NOMO-1 treated with dmso at 0.1 percent for 144 hours (cell line): ENCODE measurements at regions not wholly inside any gene's neighbourhood (a gene's known extent, or its start where the extent isn't known, plus 50 kb on each side); places are given as distances from the start of the nearest gene placed in this dataset.
"Not testable (repeated sequence)": the region's sequence is repeated elsewhere in the genome, so short reads cannot be mapped to it uniquely, and the experiment has no call there.

Source experiments
- DNase-seq: peaks from one replicate; lab custom pipeline; 2025; ENCODE audit not compliant: unreplicated experiment; lab: John Stamatoyannopoulos, UW

DNA sequence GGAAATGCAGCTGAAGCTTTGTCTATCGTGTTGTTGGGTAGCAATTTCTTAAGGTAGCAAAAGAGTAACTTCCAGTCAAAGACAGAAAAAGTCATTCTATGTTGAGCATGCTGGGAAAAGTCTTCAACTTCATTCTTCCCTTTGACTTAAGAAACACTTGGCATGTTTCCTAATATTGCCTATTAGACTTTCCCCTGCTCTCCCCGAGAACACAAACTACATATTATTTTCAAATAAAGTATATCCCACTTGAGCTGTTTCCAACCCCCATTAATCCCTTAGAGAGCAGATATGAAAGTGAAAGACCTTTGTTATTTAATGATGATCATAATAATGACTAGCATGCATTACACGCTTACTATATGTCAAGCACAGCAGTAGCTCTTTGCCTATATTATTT, 136.0 kb upstream of the SPOPL start:
- no peak for DNase-seq

DNA sequence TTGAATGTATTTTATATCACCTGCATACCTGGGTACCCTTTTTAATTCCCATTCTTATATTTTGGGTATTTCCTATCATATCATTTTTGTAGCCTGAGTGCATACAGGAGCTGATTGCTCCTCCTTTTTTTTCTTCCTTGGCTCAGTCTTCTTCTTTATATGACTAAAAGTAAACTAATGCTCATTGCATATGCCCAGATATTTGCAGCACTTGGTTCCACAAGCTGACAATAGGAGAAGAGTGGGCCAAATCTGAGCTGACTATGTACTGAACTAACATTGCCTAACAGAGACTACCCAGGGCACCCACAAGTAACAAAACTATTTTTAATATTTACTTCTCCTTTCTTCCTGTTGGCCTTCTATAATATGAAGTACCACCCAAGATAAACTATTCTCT, 131.7 kb upstream of the SPOPL start:
- no peak for DNase-seq

DNA sequence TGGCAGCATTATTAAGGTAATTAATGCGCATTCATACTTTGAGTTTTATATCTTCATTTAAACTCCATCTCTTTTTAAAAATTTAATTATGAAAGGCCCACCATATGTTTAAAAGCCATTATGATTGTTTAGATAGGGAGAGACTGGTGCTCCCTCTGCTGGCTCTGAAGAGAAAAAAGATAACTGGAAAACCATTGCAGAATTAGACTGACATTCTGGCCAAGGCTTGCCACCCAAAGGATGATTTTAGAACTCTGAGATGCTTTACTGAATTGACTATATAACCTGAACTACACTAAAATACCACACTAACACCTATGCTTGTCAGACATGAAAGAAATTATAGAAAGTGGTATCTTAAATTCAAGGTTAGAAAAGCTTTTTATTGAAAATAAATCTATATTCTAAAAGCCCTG, 127.6 kb upstream of the SPOPL start:
- DNase-seq = no peak

DNA sequence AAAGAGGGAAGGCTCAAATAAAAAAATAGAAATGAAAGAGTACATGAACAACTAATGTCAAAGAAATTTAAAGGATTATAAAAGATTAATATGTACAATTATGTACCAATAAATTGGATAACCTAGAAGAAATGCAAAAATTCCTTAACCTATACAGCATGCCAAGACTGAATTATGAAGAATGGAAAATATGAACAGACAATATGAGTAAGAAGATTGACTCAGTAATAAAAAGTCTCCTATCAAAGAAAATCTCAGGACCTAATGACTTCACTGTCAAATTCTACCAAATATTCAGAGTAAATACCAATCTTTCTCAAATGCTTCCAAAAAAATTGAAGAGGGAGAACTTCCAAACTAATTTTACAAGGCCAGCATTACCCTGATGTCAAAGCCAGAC, 120.2 kb upstream of the SPOPL start:
- no peak for DNase-seq

DNA sequence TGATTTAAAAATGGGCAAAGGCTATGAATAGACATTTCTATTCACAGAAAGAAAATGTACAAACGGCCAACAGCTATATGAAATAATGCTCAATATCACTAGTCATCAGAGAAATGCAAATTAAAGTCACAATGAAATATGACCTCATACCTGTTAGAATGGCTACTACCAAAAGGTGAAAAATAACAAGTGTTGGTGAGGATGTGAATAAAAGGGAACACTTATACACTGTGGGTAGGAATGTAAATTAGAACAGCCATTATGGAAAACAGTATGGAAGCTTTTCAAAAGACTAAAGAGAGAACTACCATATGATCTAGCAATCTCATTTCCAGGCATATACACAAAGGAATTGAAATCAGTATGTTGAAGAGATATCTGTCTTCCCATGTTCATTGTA, 118.9 kb upstream of the SPOPL start:
- DNase-seq = no peak

DNA sequence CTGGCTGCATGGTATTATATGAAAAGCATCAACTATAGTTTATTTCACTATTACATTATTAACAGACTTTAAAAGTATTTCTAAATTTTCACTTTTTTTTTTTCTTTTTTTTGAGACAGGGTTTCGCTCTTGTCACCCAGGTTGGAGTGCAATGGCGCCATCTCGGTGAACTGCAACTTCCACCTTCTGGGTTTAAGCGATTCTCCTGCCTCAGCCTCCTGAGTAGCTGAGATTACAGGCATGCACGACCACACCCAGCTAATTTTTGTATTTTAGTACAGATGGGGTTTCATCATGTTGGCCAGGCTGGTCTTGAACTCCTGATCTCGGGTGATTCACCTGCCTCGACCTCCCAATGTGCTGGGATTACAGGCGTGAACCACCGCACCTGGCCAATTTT, 115.4 kb upstream of the SPOPL start:
- DNase-seq = not testable (repeated sequence)

DNA sequence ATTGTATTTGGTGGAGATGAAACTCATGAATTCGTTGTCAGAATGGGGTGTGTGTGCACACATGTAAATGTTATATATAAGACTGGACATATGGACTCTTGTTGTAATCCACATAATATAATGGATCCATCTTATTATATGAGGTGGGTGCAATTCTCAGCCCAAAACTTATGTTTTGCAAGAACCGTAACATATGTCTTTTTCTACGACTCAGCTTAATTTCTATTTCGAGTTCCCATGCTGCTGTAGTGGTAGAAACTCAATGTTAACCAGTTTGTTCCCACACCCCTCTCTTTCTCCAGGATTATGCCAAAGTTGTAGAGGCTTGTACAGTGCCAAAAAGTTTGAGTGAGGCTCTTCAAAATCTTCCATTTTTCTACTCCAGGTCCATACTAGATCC, 112.5 kb upstream of the SPOPL start:
- no peak for DNase-seq

DNA sequence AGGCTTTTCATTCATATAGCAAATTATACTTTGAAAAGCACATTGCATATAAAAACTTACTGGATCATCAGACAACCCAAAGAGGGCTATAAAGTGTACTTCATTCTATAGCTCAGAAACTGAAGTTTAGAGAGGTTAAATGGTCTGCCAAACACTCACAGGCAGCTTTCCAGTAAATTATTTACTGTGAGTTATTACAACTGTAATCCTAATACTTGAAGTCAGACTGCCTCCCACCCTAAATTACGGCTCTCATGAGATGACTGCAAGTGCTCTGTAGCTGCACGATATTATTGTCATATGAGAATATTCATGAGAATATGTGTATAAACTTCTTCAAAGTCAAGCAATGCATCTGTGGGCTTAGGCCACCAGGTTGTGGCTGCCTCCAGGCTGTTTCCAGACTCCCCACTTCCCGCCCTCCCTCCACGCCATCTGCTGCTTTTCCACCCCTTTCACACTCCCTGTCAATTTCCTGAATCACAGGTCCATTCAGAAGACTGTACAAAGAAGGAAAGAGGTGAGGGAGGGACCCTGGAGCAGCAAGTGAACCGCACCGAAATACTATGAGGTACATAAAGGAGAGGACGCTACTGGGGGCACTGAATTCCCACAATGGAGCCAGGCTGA, 111.1 kb upstream of the SPOPL start:
- DNase-seq = no peak

DNA sequence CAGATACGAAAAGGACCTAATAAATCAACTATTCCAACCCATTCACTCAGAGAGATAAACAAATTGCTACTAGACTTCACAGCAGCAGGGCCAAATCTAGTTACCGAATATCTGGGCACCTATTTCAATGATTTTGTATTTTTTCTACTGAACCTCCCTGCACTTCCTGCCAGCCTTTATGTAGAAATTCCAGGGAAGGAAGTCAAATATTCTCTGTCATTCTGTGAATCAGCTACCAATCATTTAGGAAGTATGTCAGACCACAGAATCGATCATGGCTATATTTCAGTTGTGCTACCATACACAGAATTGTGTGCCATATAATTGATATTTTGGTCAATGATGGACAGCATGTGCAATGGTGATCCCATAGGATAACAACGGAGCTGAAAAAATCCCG, 109.6 kb upstream of the SPOPL start:
- DNase-seq = no peak

DNA sequence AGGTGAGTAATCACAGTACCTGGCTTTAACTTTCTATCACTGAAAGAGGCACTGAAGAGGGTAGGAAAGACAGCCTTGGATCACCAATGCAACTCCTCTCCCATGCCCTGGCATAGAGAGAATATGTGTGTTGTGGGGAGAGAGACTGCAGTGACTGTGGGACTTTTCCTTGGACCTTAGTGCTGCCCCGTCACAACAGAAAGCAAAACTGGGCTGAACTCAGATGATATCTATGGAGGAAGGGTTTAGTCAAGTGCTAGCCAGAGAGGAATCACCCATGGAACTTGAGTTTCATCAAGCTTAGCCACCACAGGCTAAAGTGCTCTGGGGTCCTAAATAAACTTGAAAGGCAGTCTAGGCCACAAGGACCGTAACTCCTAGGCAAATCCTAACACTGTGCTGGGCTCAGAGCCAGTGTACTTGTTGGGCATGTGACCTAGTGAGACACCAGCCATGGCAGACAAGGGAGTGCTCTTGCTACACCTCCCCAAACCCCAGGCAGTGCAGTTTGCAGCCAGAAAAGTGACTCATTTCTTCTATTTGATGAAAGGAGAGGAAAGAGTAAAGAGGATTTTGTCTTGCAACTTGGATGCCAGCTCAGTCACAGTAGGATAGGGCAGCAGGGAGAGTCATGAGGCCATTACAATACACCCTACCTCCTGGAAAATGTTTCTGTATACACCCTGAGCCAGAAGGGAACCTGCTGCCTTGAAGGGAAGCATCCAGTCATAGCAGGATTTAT, 105.8 kb upstream of the SPOPL start:
- no peak for DNase-seq

DNA sequence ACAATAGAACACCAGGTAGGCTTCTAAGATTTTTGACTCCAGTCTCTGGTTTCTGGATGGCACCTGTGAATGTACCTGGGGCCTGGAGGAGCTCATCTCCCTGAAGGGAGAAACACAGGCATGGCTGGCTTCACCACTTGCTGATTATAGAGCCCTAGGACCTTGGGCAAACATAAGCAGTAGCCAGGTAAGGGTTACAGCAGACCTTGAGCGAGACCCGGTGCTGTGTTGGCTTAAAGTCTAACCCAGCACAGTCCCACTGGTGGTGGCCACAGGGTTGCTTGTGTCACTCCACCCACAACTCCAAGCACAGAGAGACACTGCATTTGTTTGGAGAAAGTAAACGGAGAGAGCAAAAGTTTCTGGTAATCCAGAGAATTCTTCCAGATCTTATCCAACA, 104.7 kb upstream of the SPOPL start:
- no peak for DNase-seq

DNA sequence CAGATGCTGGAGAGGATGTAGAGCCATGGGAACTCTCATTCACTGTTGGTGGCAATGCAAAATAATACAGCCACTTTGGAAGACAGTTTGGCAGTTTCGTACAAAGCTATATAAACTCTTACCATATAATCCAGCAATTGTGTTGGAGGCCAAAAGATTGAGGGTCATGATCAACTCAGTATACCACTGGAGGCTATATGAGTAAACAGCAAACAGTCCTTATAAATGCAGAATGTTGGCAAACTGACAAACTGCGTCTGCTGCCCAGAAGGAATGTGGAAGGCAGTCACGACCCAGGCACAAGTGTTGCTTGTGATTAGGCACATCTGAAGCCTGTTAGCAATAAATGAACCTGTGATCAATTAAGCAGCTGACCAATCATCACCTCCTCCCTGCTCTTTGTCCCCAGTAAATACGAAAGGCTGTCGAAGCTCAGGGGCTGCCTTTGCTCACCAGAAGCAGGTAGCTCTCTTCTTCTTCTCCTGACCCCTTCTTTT, 98.1 kb upstream of the SPOPL start:
- DNase-seq = no peak

DNA sequence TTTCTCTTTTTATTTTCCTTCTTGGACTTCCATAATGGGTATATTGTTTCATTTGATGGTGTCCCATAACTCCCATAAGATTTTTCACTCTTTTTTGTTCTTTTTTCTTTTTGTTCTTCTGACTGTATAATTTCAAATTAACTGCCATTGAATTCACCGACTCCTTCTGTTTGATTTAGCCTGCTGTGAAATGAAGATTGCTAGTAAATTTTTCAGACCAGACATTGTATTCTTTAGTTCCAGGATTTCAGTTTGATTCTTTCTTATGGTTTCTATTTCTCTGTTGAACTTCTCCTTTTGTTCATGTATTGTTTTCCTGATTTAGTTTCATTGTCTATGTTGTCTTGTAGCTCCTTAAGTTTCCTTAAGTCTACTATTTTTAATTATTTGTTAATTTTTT, 87.6 kb upstream of the SPOPL start:
- no peak for DNase-seq

DNA sequence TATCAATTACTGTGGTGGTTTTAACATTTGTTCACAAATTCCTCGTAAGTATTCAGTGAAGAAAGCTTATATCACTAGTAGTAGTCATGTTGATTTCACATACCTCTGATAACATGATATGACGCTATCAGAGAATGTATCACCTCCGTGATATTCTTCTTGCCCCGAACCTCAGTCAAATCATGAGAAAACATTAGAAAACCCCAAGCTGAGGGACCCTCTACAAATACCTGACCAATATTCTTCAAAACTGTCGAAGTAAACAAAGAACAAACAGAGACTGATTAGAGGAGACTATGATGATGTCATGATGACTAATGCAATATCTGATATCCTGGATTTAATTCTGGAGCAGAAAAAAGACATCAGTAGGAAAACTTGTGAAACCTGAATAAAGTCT, 85.6 kb upstream of the SPOPL start:
- DNase-seq = no peak

DNA sequence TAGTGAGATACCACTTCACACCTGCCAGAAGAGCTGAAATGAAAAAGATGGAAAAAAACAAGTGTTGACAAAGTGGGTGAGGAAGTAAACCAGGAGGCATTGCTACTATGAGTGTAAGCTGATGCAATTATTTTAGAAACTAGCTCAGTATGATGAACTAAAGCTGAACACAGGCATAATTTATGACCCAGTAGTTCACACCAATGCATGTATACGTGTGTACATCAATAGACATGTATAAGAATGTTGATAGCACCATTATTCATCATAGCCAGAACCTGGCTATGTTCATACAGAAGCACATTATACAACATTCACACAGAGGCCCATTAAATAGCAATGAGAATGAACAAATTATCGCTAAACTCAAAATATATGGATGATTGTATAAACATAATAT, 83.1 kb upstream of the SPOPL start:
- no peak for DNase-seq

DNA sequence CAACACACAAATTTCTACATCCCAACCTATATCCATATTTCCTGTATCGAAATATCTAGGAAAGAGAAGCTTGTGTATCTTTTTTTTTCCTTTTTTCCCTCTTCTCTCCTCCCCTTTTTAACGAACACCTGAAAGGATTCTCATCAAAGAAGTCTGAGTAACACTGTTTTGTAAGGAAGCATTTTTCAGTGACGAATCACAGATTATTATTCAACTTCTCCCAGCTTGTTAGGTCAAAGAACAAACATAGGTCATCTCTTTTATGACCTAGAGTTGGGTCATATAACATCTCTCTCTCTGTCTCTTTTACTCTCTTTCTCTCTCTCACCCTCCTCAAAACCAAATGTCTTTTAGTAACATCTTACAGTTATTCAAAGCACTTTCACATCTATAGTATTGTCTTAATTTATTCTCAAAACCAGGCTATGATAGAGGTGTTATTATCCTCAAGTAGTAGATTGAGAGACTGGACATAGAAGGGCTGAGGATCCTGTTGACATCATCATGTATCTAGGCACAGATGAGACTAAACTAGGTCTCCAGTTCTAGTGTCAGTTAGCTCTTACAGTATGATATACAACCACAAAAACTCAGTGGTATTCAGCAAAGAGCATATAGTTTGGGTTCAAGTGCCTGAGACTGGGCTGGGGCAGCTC, 80.1 kb upstream of the SPOPL start:
- DNase-seq = no peak

DNA sequence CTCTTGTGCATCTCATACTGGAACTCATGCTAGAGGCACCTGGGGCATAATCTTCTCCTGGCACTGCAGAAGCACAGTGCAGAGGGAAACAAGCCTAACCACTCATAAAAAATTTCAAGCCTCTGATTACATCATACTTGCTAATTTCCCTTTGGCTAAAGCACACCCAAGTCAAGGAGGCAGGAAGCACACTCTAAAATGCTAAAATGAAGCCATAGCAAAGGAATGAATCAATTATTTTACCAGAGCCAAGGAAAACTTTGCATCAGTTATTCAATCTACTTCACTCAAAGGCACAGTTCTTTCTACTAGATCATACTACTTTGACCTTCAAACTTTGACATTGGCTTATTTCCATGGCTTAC, 79.6 kb upstream of the SPOPL start:
- DNase-seq = no peak

DNA sequence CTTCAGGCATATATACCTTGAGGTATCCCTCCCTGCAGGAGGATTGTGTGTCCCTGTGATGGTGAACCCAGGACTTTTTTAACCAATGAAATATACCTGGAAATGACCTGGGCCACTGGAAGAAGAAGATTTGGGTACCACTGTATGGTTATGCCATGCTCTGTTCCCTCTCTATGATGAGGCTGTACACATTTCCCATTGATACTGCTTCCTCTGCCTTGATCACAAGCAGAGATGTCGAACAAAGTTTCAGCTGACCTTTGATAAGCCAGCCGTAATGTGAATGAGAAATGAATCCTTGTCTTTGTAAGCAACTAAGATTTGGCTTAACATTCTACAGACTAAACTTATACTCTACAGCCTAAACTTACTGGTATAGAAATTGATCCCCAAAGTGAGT, 78.4 kb upstream of the SPOPL start:
- DNase-seq = no peak

DNA sequence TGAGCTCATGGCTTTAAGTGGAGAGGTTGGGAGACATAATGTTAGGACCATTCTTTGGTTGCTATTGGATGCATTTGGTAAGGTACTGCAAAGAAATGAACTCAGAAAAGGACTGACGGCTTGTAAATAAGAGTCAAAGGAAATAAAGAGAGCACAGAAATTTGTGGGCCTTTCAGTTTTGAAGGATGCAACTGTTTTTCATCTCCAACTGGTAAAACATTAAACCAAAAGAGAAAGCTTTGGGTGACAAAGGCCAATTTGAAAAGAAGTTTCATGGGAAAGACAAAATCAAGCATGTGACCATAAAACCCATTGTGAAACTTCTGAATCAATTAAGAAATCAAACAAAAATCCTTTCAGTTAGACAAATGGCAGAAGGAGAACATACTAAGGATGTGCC, 77.8 kb upstream of the SPOPL start:
- no peak for DNase-seq

DNA sequence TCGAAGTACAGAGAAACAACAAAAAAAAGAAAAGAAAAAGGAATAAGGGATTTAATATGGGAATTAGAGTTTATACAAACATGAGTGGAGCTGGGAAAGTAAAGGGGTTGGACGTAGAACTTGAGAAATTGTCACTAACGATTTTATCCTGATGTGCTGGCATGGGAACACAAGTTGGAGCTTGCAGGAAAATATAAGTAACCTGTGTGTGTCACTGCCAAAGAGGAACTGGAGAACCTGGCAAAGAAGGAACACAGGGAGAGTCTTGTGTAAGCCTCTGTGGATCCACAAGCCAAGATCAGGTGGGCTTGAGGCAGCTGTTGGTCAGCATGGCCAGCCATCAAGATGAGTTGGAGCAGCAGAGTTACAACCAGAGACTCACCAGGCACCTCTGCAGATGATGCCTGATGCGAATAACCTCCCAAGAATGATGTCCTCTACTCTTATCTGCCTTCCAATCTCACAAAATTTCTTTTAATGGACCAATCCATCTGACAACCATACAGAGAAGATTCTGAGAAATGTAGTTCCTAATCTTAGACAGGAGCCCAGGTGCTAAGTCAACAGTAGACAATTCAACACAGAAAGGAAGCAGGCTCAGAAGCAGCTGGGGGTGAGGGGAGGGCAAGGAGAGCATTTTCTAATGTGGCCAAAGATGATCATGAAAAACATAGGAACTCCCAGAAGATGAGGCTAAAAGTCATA, 77.0 kb upstream of the SPOPL start:
- no peak for DNase-seq

DNA sequence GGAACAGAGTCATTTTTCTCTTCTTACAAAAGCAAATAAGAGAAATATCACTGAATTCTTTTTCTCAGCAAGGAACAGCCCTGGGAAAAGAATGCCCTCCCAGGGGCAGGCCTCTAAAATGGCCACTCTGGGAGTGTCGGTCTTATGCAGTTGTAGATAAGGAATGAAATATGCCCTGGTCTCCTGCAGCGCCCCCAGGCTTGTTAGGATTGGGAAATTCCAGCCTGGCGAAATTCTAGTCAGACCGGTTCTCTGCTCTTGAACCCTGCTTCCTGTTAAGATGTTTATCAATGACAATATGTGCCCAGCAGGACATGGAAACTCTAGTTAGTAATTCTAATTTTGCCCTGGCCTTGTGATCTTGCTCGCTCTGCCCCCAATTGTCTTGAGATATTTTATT, 75.5 kb upstream of the SPOPL start:
- not testable (repeated sequence) for DNase-seq
